ENCODE measurements at regions not wholly inside any gene's neighbourhood (a gene's known extent, or its start where the extent isn't known, plus 50 kb on each side); places are given as distances from the start of the nearest gene placed in this dataset.
"Not testable (repeated sequence)": the region's sequence is repeated elsewhere in the genome, so short reads cannot be mapped to it uniquely, and the experiment has no call there.

GRCh38 chr12:69149270-69149669 is 90.1 kb upstream of the CPSF6 start:
- DNase-seq = no peak

- no peak for DNase-seq
Observed at GRCh38 chr12:69150083-69150795, 89.1 kb upstream of the CPSF6 start.

GRCh38 chr12:69150796-69151127 is 88.6 kb upstream of the CPSF6 start:
- no peak for DNase-seq

GRCh38 chr12:69151254-69151764 is 88.1 kb upstream of the CPSF6 start:
- DNase-seq = no peak

- DNase-seq = peak; percentile 11
Observed at GRCh38 chr12:69154585-69155363, 84.6 kb upstream of the CPSF6 start.

- DNase-seq = peak; percentile 66
Observed at GRCh38 chr12:69157023-69157655, 82.2 kb upstream of the CPSF6 start.

GRCh38 chr12:69161829-69162228 is 77.5 kb upstream of the CPSF6 start:
- no peak for DNase-seq

GRCh38 chr12:69163681-69164362 is 75.5 kb upstream of the CPSF6 start:
- no peak for DNase-seq

- DNase-seq = no peak
Observed at GRCh38 chr12:69167648-69168165, 71.7 kb upstream of the CPSF6 start.

GRCh38 chr12:69168363-69168762 is 71.0 kb upstream of the CPSF6 start:
- no peak for DNase-seq

GRCh38 chr12:69168828-69169227 is 70.5 kb upstream of the CPSF6 start:
- no peak for DNase-seq

- DNase-seq = no peak
Observed at GRCh38 chr12:69170293-69170692, 69.1 kb upstream of the CPSF6 start.

GRCh38 chr12:69171881-69172280 is 67.5 kb upstream of the CPSF6 start:
- DNase-seq = no peak

- no peak for DNase-seq
Observed at GRCh38 chr12:69172491-69172890, 66.9 kb upstream of the CPSF6 start.

GRCh38 chr12:69173368-69173767 is 66.0 kb upstream of the CPSF6 start:
- no peak for DNase-seq

- DNase-seq = no peak
Observed at GRCh38 chr12:69179786-69180185, 59.6 kb upstream of the CPSF6 start.

- DNase-seq = not testable (repeated sequence)
Observed at GRCh38 chr12:69187572-69187971, 51.8 kb upstream of the CPSF6 start.

GRCh38 chr12:69189378-69189978 is 49.9 kb upstream of the CPSF6 start:
- no peak for DNase-seq
